ENCODE measurements at regions not wholly inside any gene's neighbourhood (a gene's known extent, or its start where the extent isn't known, plus 50 kb on each side); places are given as distances from the start of the nearest gene placed in this dataset.
"Not testable (repeated sequence)": the region's sequence is repeated elsewhere in the genome, so short reads cannot be mapped to it uniquely, and the experiment has no call there.

- no peak for DNase-seq
Measured at GRCh38 chr3:191074511-191074910, 124.5 kb upstream of the OSTN start.

DNA sequence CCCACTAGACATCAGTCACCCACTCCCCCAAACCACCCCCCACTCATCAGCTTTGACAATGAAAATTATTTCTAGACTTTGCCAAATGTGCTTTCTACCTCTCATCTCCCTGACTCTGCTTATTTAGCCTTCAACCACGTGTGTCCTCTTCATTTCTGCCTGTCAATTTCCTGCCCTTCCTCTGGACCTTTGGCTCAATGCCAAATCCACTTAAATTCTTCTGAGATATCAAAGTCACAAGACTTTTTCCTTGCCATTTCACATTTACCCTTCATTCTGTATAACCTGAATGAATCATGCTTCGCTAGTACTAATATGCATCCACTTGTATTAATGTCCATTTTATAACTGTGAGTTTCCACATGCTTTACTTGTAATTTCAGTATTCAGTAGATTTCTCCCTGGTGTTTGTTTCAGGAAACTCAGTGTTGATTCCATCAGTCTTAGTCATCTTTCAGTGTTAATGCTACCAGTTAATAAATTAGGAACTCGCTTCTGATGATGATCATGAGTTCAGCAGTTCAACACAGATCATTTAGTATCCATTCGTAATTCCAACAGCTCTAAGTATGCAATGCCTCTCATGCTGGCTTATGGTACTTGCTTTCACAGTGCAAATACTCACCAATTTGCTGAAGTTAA is 128.2 kb upstream of the OSTN start:
- peak; percentile 34 for DNase-seq

DNA sequence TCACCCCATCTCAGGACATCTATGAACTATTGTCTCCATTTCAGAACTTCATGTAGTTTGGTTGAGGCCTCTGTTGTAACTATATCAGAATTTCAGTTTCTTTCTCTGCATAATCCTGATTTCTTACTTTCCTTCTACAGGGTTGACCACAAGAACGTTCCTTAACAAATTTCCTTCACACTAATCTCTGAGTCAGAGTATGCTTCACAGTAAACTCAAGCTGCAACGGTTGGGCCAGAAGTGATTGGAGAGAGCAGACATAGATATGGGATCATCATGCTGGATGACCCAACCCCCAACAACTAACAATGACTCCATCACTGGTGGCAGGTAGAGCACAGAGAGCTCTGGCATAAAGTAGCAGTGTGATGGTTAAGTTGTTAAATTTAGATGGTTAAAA is 128.8 kb upstream of the OSTN start:
- peak; percentile 89 for DNase-seq

DNA sequence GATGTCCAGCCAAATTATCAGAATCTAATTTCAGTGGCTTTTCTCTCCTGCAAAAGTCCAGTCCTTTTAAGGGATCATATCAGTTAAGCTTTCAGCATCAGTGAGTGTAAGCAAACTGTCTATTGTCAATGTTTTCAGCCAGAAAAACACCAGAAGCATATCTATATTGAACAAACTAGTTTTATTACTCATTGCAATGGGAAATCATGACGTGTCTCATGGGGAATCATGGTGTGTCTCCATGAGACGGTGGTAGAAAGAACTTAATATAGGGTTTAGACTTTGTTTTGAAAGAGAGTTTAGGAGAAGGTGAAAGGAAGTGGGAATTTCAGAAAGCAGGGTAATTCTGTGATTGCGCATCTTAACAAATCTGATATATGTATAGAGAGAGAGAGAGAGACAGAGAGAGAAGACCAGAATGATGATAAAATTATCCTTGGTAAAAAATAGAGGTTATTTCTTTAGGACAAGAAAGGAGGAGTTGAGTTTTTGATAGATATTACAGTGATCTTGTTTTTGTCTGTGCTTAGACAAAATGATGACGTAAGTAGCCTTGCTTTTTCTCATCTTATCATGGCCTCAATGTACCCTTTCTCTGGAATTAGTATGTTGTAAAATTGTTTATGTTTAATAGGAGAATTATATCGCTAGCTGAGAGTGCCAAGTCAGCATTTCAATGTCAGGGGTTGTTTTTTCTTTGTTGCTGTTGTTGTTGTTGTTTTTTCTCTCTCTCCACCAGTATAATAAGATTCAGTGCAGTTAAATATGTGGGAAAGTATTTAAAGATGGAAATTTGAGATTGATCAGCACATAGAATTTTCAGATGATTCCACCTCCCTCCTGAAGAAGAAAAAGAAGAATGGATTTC is 129.9 kb upstream of the OSTN start:
- DNase-seq, result peak; percentile 21

- peak; percentile 54 for DNase-seq
Measured at GRCh38 chr3:191066669-191067068, 132.4 kb upstream of the OSTN start.

GRCh38 chr3:191065181-191065805 is 133.7 kb upstream of the OSTN start:
- DNase-seq, result peak; percentile 44

GRCh38 chr3:191051037-191051436 is 148.0 kb upstream of the OSTN start:
- DNase-seq, result peak; percentile 33

DNA sequence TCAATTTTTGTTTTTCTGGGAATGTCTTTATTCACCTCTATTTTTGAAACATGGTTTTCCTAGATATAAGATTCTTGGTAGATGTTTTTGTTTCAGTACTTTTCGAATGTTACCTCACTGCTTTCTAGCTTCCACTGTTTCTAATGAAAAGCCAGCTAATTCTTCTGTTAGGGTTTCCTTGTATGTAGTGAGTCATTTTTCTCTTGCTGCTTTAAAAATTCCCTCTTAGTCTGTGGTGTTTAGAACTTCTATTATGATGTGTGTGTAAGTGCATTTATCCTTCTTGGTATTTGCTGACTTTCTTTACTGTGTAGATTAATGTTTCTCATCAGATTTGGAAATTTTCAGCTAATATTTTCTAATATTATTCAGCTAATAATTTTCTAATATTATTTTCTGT is 151.1 kb upstream of the OSTN start:
- DNase-seq, result no peak

DNA sequence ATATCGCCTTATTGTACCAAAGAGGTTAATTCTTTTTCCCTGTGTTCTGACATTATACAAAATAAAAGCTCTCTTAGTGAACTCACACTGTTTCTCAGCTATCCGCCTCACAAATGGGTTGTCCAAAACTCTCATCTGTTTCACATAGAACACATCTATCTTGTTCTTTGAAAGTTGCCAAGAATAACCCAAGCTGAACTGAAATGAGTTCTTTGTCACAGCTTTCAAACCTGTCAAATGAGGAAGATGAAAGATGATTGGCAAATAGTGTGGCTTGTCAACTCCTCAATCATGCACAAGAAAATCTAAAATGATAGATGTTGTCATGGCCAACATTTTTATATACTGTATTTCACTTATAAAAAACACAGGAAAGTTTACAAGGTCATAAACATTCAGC is 168.1 kb upstream of the OSTN start:
- DNase-seq, result no peak

- DNase-seq, result no peak
Measured at GRCh38 chr3:191030491-191030890, 168.0 kb upstream of the GMNC start.

DNA sequence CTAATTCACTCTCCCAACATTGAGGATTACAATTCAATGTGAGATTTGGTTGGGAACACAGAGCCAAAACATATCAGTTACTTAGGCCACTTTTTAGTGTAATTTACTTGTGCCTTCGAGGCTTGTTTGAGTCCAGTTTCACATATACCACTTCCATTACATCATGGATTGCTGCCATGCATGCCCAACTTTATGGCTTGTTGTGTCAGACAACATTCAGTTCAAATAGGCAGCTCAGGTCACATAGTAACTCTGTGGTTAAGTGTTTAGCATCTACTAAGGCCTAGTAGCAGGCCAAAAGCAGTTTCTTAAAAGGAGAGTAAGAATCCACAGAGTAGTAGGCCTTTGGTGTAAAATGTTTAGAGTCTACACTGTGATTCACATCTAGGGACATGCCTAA is 164.3 kb upstream of the GMNC start:
- no peak for DNase-seq

- DNase-seq, result no peak
Measured at GRCh38 chr3:191020730-191021396, 158.4 kb upstream of the GMNC start.

DNA sequence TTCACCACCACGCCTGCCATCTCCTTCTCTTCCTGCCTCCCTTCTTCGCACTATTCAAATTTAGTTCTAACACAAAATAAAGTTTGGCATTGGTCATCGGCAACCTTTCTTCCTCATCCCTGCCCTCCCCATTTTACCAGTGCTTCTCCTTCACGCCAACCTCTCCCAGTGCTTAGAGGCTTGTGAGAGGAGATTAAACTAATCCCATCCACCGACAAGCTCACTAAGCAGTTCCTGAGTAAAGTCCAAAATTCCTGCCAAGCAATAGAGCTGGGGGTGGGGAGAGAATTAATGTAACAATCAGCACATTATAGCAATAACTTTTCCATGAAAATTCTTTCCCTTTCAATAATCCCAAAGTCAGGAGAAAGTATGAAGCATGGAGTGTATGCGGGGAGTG is 157.4 kb upstream of the GMNC start:
- no peak for DNase-seq

GRCh38 chr3:191015960-191016359 is 153.5 kb upstream of the GMNC start:
- not testable (repeated sequence) for DNase-seq

DNA sequence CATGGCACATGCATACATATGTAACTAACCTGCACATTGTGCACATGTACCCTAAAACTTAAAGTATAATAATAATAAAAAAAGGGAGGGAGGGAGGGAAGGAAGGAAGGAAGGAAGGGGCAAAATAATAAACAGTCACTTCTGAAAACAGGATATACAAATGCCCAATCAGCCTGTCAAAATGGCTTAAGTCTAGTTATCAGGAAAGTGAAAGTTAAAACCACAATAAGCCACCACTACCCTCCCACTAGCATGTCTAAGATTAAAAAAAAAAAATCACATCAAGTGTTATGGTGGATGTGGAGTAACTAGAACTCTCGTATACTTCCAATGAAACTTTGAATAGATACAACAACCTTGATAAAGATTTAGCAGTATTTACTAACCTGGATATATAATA is 145.6 kb upstream of the GMNC start:
- no peak for DNase-seq

DNA sequence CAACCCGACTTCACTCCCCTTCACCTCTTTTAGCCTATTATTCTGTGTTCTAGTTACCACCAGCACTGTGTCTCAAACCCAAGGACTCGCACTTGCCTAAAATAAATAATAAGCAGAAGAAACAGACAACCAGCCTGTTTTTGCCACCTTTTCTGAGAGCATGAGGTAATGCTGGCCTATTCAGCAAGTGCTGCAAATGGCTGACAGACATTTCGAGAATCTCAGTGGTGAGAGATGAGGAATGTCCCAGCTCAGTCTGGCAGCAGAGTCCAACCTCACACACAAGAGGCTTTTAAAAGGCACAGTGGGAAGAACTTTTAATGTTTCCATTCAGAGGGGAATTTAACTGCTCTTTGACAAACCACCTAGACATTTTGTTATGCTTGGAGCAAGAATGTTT is 143.3 kb upstream of the GMNC start:
- no peak for DNase-seq

GRCh38 chr3:191003742-191004141 is 141.2 kb upstream of the GMNC start:
- no peak for DNase-seq

- DNase-seq, result peak; percentile 46
Measured at GRCh38 chr3:190996181-190996775, 133.8 kb upstream of the GMNC start.

GRCh38 chr3:190995156-190995555 is 132.7 kb upstream of the GMNC start:
- no peak for DNase-seq

DNA sequence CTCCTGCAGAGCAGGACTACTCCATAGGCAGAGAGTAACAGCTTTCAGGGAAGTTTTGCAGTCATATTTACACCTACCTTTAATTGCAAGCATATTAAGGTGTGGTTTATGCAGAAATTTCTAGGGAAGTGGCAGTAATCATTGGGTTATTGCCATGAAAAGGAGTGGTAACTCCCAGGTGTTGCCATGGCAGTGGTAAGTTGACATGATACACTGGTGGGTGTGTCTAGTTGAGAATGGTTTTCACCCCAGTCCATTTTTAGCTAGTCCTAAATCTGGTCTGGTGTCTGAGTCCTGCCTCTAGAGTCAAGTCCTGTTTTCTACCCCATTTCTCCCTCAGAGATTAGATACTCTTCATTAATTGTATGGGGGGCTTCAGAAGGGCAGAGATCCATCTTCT is 128.4 kb upstream of the GMNC start:
- DNase-seq, result no peak

GRCh38 chr3:190989218-190989617 is 126.7 kb upstream of the GMNC start:
- no peak for DNase-seq

DNA sequence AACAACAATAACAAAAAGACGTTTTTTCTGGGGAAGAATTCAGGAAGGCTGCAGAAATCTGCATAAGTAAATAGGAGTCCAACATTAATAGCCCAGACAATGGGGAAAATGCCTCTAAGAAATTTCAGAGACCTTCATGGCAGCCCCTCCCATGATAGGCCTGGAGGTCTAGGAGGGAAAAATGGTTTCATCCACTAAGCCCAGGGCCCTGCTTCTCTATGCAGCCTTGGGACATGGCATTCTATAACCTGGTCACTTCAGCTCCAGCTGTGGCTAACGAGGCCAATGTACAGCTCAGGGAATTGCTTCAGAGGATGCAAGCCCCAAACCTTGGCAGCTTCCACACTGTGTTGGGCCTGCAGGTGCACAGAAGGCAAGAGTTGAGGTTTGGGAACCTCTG is 125.6 kb upstream of the GMNC start:
- DNase-seq, result no peak
